Transverse colon (tissue), 4 donors: ENCODE measurements at regions not wholly inside any gene's neighbourhood (a gene's known extent, or its start where the extent isn't known, plus 50 kb on each side); places are given as distances from the start of the nearest gene placed in this dataset.

Experiments
- CTCF ChIP-seq, 5 experiments: fragments of 200-600 bp in 3 of 5; fragments of 450-650 bp in 2 of 5; sonication (generic) in 3 of 5; IDR thresholded peaks; 1 replicate in 2 of 5; 2 replicates in 3 of 5; pipeline ENCODE4 v1.5.1; 2016 to 2017; ENCODE audit warnings: antibody characterized with exemption in 5 of 5, inconsistent platforms in 3 of 5, mild to moderate bottlenecking in 2 of 5, moderate library complexity in 1 of 5
- EP300 ChIP-seq: sonication (generic); formaldehyde crosslinking; IDR thresholded peaks from one replicate; pipeline ENCODE4 v1.6.1; 2017; ENCODE audit warnings: antibody characterized with exemption, low read depth
- POLR2A ChIP-seq: fragments of 450-650 bp; IDR thresholded peaks from one replicate; pipeline ENCODE4 v1.6.1; 2016; ENCODE audit warnings: antibody characterized with exemption, mild to moderate bottlenecking, moderate library complexity
- POLR2AphosphoS5 ChIP-seq, 3 donors: sonication (generic); formaldehyde crosslinking; IDR thresholded peaks; one replicate each; pipeline ENCODE4 v1.6.1; 2016; ENCODE audit warnings: antibody characterized with exemption in 3 of 3

GRCh38 chr11:57946628-57947027, 77.1 kb upstream of the OR9Q1 start:
- TF ChIP-seq CTCF (IDR thresholded peaks at IDR 0.05): no peak
- TF ChIP-seq EP300: no peak
- TF ChIP-seq POLR2AphosphoS5 (IDR thresholded peaks at IDR 0.05): no peak
- no peak for TF ChIP-seq POLR2A
